CD14-positive monocyte (primary cell): ENCODE measurements at regions not wholly inside any gene's neighbourhood (a gene's known extent, or its start where the extent isn't known, plus 50 kb on each side); places are given as distances from the start of the nearest gene placed in this dataset.

Experiments
- DNase-seq, 3 donors: peaks; one replicate each; pipeline ENCODE4 v3.0.0-alpha.2; 2011 to 2022
- H2AFZ ChIP-seq: 2 replicates; pipeline ENCODE4 v1.6.0; 2012; ENCODE audit warnings: mild to moderate bottlenecking, low read depth, low read length, inconsistent platforms; ENCODE audit not compliant: insufficient read depth, poor library complexity, severe bottlenecking
- H3K27ac ChIP-seq, 2 donors: 1 replicate in 1 of 2; 2 replicates in 1 of 2; pipeline ENCODE4 v1.5.1; 2012 to 2013; ENCODE audit warnings: low read length in 2 of 2, control low read depth in 1 of 2, inconsistent platforms in 1 of 2, low read depth in 1 of 2, mild to moderate bottlenecking in 1 of 2
- H3K27me3 ChIP-seq, 2 donors: one replicate each; pipeline versions ENCODE4 v1.6.0 to v1.6.1; 2011 to 2013; ENCODE audit warnings: low read length in 2 of 2; ENCODE audit not compliant: control insufficient read depth in 2 of 2, insufficient read depth in 2 of 2
- H3K36me3 ChIP-seq, 2 donors: replicated peaks in 1 of 2; 1 replicate in 1 of 2; 2 replicates in 1 of 2; pipeline versions ENCODE4 v1.5.1 to v1.6.1; 2012 to 2013; ENCODE audit warnings: low read length in 2 of 2, control low read depth in 1 of 2, inconsistent platforms in 1 of 2, mild to moderate bottlenecking in 1 of 2; ENCODE audit not compliant: insufficient read depth in 2 of 2, control insufficient read depth in 1 of 2
- H3K4me1 ChIP-seq, 2 donors: 1 replicate in 1 of 2; 2 replicates in 1 of 2; pipeline versions ENCODE4 v1.5.1 to v1.6.1; 2012 to 2013; ENCODE audit warnings: low read length in 2 of 2, control low read depth in 1 of 2, inconsistent platforms in 1 of 2, mild to moderate bottlenecking in 1 of 2, moderate library complexity in 1 of 2; ENCODE audit not compliant: insufficient read depth in 2 of 2, control insufficient read depth in 1 of 2
- H3K4me2 ChIP-seq: replicated peaks from 2 replicates; pipeline ENCODE3; 2012; ENCODE audit warnings: low read length, moderate library complexity, mild to moderate bottlenecking; ENCODE audit not compliant: poor library complexity, severe bottlenecking; ENCODE audit errors: extremely low read depth
- H3K4me3 ChIP-seq, 3 experiments: fragments of 200-600 bp in 1 of 3; sonication (generic) in 1 of 3; replicated peaks in 1 of 3; 1 replicate in 2 of 3; 2 replicates in 1 of 3; pipeline ENCODE4 v1.5.1; 2011 to 2013; ENCODE audit warnings: low read length in 3 of 3, mild to moderate bottlenecking in 3 of 3, control low read depth in 2 of 3, low read depth in 2 of 3, inconsistent platforms in 1 of 3, moderate library complexity in 1 of 3
- H3K79me2 ChIP-seq: 2 replicates; pipeline ENCODE4 v1.6.0; 2012; ENCODE audit warnings: mild to moderate bottlenecking, control low read depth, inconsistent platforms, low read length, moderate library complexity; ENCODE audit not compliant: insufficient read depth
- H3K9ac ChIP-seq: 2 replicates; pipeline ENCODE4 v1.6.0; 2017; ENCODE audit warnings: low read length, mild to moderate bottlenecking; ENCODE audit not compliant: insufficient read depth, poor library complexity, severe bottlenecking
- H3K9me3 ChIP-seq, 2 donors: replicated peaks in 1 of 2; 1 replicate in 1 of 2; 2 replicates in 1 of 2; pipeline versions ENCODE4 v1.5.1 to v1.6.1; 2012 to 2013; ENCODE audit warnings: low read length in 2 of 2, control low read depth in 1 of 2; ENCODE audit not compliant: control insufficient read depth in 1 of 2, insufficient read depth in 1 of 2
- H4K20me1 ChIP-seq: 2 replicates; pipeline ENCODE4 v1.6.0; 2012; ENCODE audit warnings: mild to moderate bottlenecking, low read length, control low read depth, moderate library complexity; ENCODE audit not compliant: insufficient read depth
- H3K27ac Mint-ChIP-seq, 7 donors: one replicate each; pipeline ENCODE4 v1.8.0; 2020; ENCODE audit warnings: mild to moderate bottlenecking in 7 of 7, mixed read lengths in 7 of 7, moderate library complexity in 6 of 7, inconsistent platforms in 2 of 7
- H3K27me3 Mint-ChIP-seq, 3 donors: one replicate each; pipeline ENCODE4 v1.8.0; 2021 to 2022; ENCODE audit warnings: low read depth in 3 of 3, mild to moderate bottlenecking in 3 of 3, mixed read lengths in 3 of 3, moderate library complexity in 3 of 3, inconsistent platforms in 1 of 3
- H3K36me3 Mint-ChIP-seq, 2 donors: one replicate each; pipeline ENCODE4 v1.8.0; 2020; ENCODE audit warnings: mixed read lengths in 2 of 2, inconsistent platforms in 1 of 2, mild to moderate bottlenecking in 1 of 2
- H3K4me1 Mint-ChIP-seq: one replicate; pipeline ENCODE4 v1.8.0; 2020; ENCODE audit warnings: mild to moderate bottlenecking, mixed read lengths
- H3K4me3 Mint-ChIP-seq, 2 donors: one replicate each; pipeline ENCODE4 v1.8.0; 2020; ENCODE audit warnings: mild to moderate bottlenecking in 2 of 2, mixed read lengths in 2 of 2, moderate library complexity in 1 of 2
- H3K9me3 Mint-ChIP-seq, 7 donors: one replicate each; pipeline ENCODE4 v1.8.0; 2020 to 2022; ENCODE audit warnings: mixed read lengths in 7 of 7, mild to moderate bottlenecking in 6 of 7, moderate library complexity in 6 of 7, inconsistent platforms in 2 of 7
- WGBS: methylation state at CpG from one replicate; pipeline ENCODE4 v1.1.5; 2013; ENCODE audit warnings: missing lambda C conversion rate; ENCODE audit not compliant: insufficient coverage; 5-methylcytosine and 5-hydroxymethylcytosine counted together
- intact Hi-C, 2 donors: fragments of 100-400 bp; cut with micrococcal nuclease; formaldehyde crosslinking; loops; one replicate each; pipeline versions ENCODE4 v1.15.0 to v1.15.1; 2023
- TF ChIP-seq, protein P1 (sequence below): fragments of 200-600 bp; IDR thresholded peaks from one replicate; pipeline ENCODE4 v1.8.0; 2022; ENCODE audit warnings: antibody characterized with exemption, mild to moderate bottlenecking

GRCh38 chr3:22216601-22217000 is 465.6 kb upstream of the ZNF385D start:
- Histone ChIP-seq H3K36me3 (no peaks in the 10 kb centered on the region), H3K27me3 (no peaks in the 10 kb centered on the region), H3K9ac (no peak overlapping the region), H3K4me3 (no peak overlapping the region), H4K20me1 (no peaks in the 10 kb centered on the region), H3K79me2 (no peaks in the 10 kb centered on the region), H3K27ac (no peak overlapping the region), H3K9me3 (no peaks in the 10 kb centered on the region), H2AFZ (no peak overlapping the region), H3K4me1 (no peaks in the 10 kb centered on the region), H3K4me2 (no peak overlapping the region)
- intact Hi-C loops, result no loop called here
- TF ChIP-seq, protein P1, sequence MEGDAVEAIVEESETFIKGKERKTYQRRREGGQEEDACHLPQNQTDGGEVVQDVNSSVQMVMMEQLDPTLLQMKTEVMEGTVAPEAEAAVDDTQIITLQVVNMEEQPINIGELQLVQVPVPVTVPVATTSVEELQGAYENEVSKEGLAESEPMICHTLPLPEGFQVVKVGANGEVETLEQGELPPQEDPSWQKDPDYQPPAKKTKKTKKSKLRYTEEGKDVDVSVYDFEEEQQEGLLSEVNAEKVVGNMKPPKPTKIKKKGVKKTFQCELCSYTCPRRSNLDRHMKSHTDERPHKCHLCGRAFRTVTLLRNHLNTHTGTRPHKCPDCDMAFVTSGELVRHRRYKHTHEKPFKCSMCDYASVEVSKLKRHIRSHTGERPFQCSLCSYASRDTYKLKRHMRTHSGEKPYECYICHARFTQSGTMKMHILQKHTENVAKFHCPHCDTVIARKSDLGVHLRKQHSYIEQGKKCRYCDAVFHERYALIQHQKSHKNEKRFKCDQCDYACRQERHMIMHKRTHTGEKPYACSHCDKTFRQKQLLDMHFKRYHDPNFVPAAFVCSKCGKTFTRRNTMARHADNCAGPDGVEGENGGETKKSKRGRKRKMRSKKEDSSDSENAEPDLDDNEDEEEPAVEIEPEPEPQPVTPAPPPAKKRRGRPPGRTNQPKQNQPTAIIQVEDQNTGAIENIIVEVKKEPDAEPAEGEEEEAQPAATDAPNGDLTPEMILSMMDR, result no peak
- no peaks in the 10 kb centered on the region for H3K9me3 Mint-ChIP-seq
- no peak overlapping the region for H3K27ac Mint-ChIP-seq
- H3K4me3 Mint-ChIP-seq, result no peak overlapping the region
- DNase-seq, result no peak
- peaks cover 0 to 1% (median 0%) of the 10 kb centered on the region in 3 donors for H3K27me3 Mint-ChIP-seq
- no peaks in the 10 kb centered on the region for H3K4me1 Mint-ChIP-seq
- WGBS, result no CpG with 5 or more reads among the region's 3 CpGs
- H3K36me3 Mint-ChIP-seq, result no peaks in the 10 kb centered on the region

DNA sequence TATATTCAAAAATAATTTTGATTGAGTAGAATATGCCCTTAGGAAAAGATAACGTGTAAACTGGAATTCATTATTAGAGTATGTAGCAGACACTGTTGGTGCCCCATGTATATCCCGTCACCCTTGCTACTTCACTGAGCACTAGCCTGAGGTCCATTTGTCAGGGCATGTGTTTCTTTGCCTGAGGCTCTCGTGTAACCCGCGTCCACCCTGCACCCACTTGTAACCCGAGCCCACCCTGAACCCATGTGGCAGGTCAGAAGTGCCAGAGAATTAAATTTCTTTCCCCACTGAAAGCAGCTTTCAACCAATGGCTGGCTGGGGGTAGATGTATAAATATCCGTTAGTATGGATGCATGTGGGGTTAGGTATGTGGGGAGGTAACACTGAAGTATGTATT is 474.2 kb upstream of the ZNF385D start:
- Histone ChIP-seq H3K79me2 (no peaks in the 10 kb centered on the region), H3K4me3 (no peak overlapping the region), H3K4me1 (no peaks in the 10 kb centered on the region), H4K20me1 (no peaks in the 10 kb centered on the region), H3K36me3 (no peaks in the 10 kb centered on the region), H3K27me3 (no peaks in the 10 kb centered on the region), H2AFZ (no peak overlapping the region), H3K4me2 (no peak overlapping the region), H3K9me3 (no peaks in the 10 kb centered on the region), H3K9ac (no peak overlapping the region), H3K27ac (no peak overlapping the region)
- TF ChIP-seq, protein P1, result no peak
- DNase-seq, result no peak
- no peaks in the 10 kb centered on the region for H3K4me1 Mint-ChIP-seq
- peaks cover 0 to 7% (median 3%) of the 10 kb centered on the region in 7 donors for H3K9me3 Mint-ChIP-seq
- no peaks in the 10 kb centered on the region for H3K36me3 Mint-ChIP-seq
- 89% methylated on average over 5 of the region's 7 CpGs for WGBS
- no peak overlapping the region for H3K27ac Mint-ChIP-seq
- H3K4me3 Mint-ChIP-seq, result no peak overlapping the region
- intact Hi-C loops, result no loop called here
- no peaks in the 10 kb centered on the region for H3K27me3 Mint-ChIP-seq
